ENCODE measurements at regions not wholly inside any gene's neighbourhood (a gene's known extent, or its start where the extent isn't known, plus 50 kb on each side); places are given as distances from the start of the nearest gene placed in this dataset.

- intact Hi-C loops (cut with micrococcal nuclease), result no loop called here
- ATAC-seq (no peak), DNase-seq (ENCODE audit: extremely low read depth in 1 of 4, low spot score in 3 of 4) (no peak), FAIRE-seq (no peak)
- WGBS (ENCODE audit: insufficient coverage, low coverage, missing lambda C conversion rate), result 0% methylated on average over 1 of the region's 1 CpG
- no peak overlapping the region for H2AFZ ChIP-seq (ENCODE audit: low read depth, low read length)
- CTCF ChIA-PET (ENCODE audit: low intra/inter-chr PET ratio), result no interaction called here
- H3K4me2 ChIP-seq (ENCODE audit: insufficient read depth, low read length), result no peak overlapping the region
- H3K4me3 ChIP-seq, result no peak overlapping the region
- BruUV-seq (replicated peaks), result no TSS peak
- no peaks in the 10 kb centered on the region for H3K9me3 ChIP-seq (replicated peaks; ENCODE audit: control insufficient read depth, insufficient read depth, low read depth, low read length)
- H4K20me1 ChIP-seq (replicated peaks; ENCODE audit: control insufficient read depth, insufficient read depth, low read length), result no peaks in the 10 kb centered on the region
- TF ChIP-seq ZNF551 (CRISPR knock-in tag; IDR thresholded peaks at IDR 0.05) (no peak), CREB3L1 (IDR thresholded peaks at IDR 0.05; ENCODE audit: borderline replicate concordance, low read depth) (no peak), HMGN3 (IDR thresholded peaks at IDR 0.05; ENCODE audit: borderline replicate concordance, extremely low read depth, insufficient read length, low read depth, low read length) (no peak), HDAC8 (tag; IDR thresholded peaks at IDR 0.05) (no peak), RBM15 (IDR thresholded peaks at IDR 0.05; ENCODE audit: insufficient read depth, low read length) (no peak)
- TF ChIP-seq, protein P1, sequence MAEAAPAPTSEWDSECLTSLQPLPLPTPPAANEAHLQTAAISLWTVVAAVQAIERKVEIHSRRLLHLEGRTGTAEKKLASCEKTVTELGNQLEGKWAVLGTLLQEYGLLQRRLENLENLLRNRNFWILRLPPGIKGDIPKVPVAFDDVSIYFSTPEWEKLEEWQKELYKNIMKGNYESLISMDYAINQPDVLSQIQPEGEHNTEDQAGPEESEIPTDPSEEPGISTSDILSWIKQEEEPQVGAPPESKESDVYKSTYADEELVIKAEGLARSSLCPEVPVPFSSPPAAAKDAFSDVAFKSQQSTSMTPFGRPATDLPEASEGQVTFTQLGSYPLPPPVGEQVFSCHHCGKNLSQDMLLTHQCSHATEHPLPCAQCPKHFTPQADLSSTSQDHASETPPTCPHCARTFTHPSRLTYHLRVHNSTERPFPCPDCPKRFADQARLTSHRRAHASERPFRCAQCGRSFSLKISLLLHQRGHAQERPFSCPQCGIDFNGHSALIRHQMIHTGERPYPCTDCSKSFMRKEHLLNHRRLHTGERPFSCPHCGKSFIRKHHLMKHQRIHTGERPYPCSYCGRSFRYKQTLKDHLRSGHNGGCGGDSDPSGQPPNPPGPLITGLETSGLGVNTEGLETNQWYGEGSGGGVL (CRISPR knock-in tag; IDR thresholded peaks at IDR 0.05), result no peak
- H3K9ac ChIP-seq (ENCODE audit: insufficient read depth in 1 of 2, low read depth in 2 of 2, low read length in 2 of 2), result no peak overlapping the region
- H3K9me1 ChIP-seq (ENCODE audit: control insufficient read depth, insufficient read depth, low read length), result no peaks in the 10 kb centered on the region
- no peak overlapping the region for H3K27ac ChIP-seq (ENCODE audit: extremely low read depth, low read depth, low read length)
- no peaks in the 10 kb centered on the region for H3K36me3 ChIP-seq (ENCODE audit: control insufficient read depth, insufficient read depth, low read length)
- H3K4me1 ChIP-seq (replicated peaks in 1 of 2; ENCODE audit: control insufficient read depth in 2 of 2, insufficient read depth in 2 of 2, low read length in 2 of 2), result no peaks in the 10 kb centered on the region
- no peaks in the 10 kb centered on the region for H3K27me3 ChIP-seq (ENCODE audit: control insufficient read depth in 2 of 2, insufficient read depth in 2 of 2, low read length in 2 of 2)
- in situ Hi-C loops (cut with MboI), result no loop called here
- H3K79me2 ChIP-seq (ENCODE audit: control insufficient read depth, insufficient read depth, low read length), result no peaks in the 10 kb centered on the region
- POLR2A ChIA-PET, result no interaction called here
These were observed 104.8 kb downstream of the KIF26A start for GRCh38 chr14:104243200-104243599.

Data from K562 (cell line).